Caco-2 (cell line): ENCODE measurements at regions not wholly inside any gene's neighbourhood (a gene's known extent, or its start where the extent isn't known, plus 50 kb on each side); places are given as distances from the start of the nearest gene placed in this dataset.

ENCODE experiments used
- BruUV-seq: library from RNA; stranded (reverse); fragments of 400-500 nt; replicated peaks from 2 replicates; lab custom pipeline; 2021; lab: Mats Ljungman, UMichigan
- CTCF ChIA-PET: fragments of 300-600 bp; sonication (Branson Sonifier 250); formaldehyde crosslinking; loops from one replicate; lab custom pipeline; 2022; ENCODE audit warnings: antibody characterized with exemption; lab: Charles Lee
- POLR2A ChIA-PET: fragments of 300-600 bp; sonication (Branson Sonifier 250); formaldehyde crosslinking; loops from one replicate; lab custom pipeline; 2022; ENCODE audit warnings: antibody characterized with exemption; lab: Charles Lee
- DNase-seq, 2 experiments: peaks; one replicate each; pipeline versions ENCODE4 v3.0.0 to v3.0.0-alpha.2; 2020 to 2022
- H3K27me3 ChIP-seq: replicated peaks from 2 replicates; pipeline ENCODE4 v1.6.0; 2011; ENCODE audit warnings: low read length; ENCODE audit not compliant: control insufficient read depth, insufficient read depth
- H3K36me3 ChIP-seq: 2 replicates; pipeline ENCODE4 v1.5.1; 2011; ENCODE audit warnings: low read length; ENCODE audit not compliant: control insufficient read depth, insufficient read depth
- H3K4me1 ChIP-seq: fragments of 250-450 bp; sonication (Bioruptor Pico); 2 replicates; pipeline ENCODE4 v1.5.1; 2020; ENCODE audit warnings: mild to moderate bottlenecking
- H3K4me3 ChIP-seq: 2 replicates; pipeline ENCODE4 v1.5.1; 2011; ENCODE audit warnings: low read depth, mild to moderate bottlenecking, control low read depth, low read length
- H3K9me3 ChIP-seq: fragments of 250-450 bp; sonication (Bioruptor Pico); 2 replicates; pipeline ENCODE4 v1.5.1; 2020; ENCODE audit warnings: mild to moderate bottlenecking, moderate library complexity
- H3K27ac Mint-ChIP-seq: one replicate; pipeline ENCODE4 v1.8.0; 2022; ENCODE audit warnings: mixed read lengths; ENCODE audit not compliant: unreplicated experiment
- H3K27me3 Mint-ChIP-seq: one replicate; pipeline ENCODE4 v1.8.0; 2022; ENCODE audit warnings: mixed read lengths; ENCODE audit not compliant: insufficient read depth, unreplicated experiment
- H3K36me3 Mint-ChIP-seq: one replicate; pipeline ENCODE4 v1.8.0; 2022; ENCODE audit warnings: mild to moderate bottlenecking, mixed read lengths; ENCODE audit not compliant: insufficient read depth, unreplicated experiment
- H3K4me1 Mint-ChIP-seq: one replicate; pipeline ENCODE4 v1.8.0; 2022; ENCODE audit warnings: low read depth, mixed read lengths; ENCODE audit not compliant: unreplicated experiment
- H3K4me3 Mint-ChIP-seq: one replicate; pipeline ENCODE4 v1.8.0; 2022; ENCODE audit warnings: mild to moderate bottlenecking, moderate library complexity, mixed read lengths; ENCODE audit not compliant: unreplicated experiment
- H3K9me3 Mint-ChIP-seq: one replicate; pipeline ENCODE4 v1.8.0; 2022; ENCODE audit warnings: mixed read lengths; ENCODE audit not compliant: unreplicated experiment
- CTCF ChIP-seq, 2 experiments: fragments of 200-600 bp in 1 of 2; IDR thresholded peaks; 1 replicate in 1 of 2; 2 replicates in 1 of 2; pipeline versions ENCODE4 v1.5.1 to v1.8.0; 2011 to 2022; ENCODE audit warnings: antibody characterized with exemption in 1 of 2, control low read depth in 1 of 2, inconsistent platforms in 1 of 2, low read depth in 1 of 2, low read length in 1 of 2, mild to moderate bottlenecking in 1 of 2, moderate library complexity in 1 of 2; ENCODE audit not compliant: insufficient read depth in 1 of 2, severe bottlenecking in 1 of 2, unreplicated experiment in 1 of 2
- intact Hi-C: fragments of 100-400 bp; cut with micrococcal nuclease; formaldehyde crosslinking; loops from one replicate; pipeline ENCODE4 v1.10.0; 2022; ENCODE audit not compliant: unreplicated experiment

- POLR2A ChIA-PET: no interaction called here
Measured at GRCh38 chr1:228955691-228956090, 220.4 kb downstream of the RHOU start.

GRCh38 chr1:228956864-228957263 lies 221.6 kb downstream of the RHOU start:
- Histone ChIP-seq H3K4me3 (no peak overlapping the region), H3K9me3 (no peaks in the 10 kb centered on the region), H3K4me1 (peaks cover 30% of the 10 kb centered on the region), H3K27me3 (no peaks in the 10 kb centered on the region), H3K36me3 (no peaks in the 10 kb centered on the region)
- CTCF ChIA-PET: no interaction called here
- Mint-ChIP-seq H3K27me3 (no peaks in the 10 kb centered on the region), H3K27ac (no peak overlapping the region), H3K9me3 (no peaks in the 10 kb centered on the region), H3K4me1 (peaks cover 18% of the 10 kb centered on the region), H3K36me3 (no peaks in the 10 kb centered on the region), H3K4me3 (no peak overlapping the region)
- DNase-seq: no peak
- no peak for TF ChIP-seq CTCF (IDR thresholded peaks at IDR 0.05; ENCODE audit: insufficient read depth in 1 of 2, low read depth in 1 of 2, low read length in 1 of 2, severe bottlenecking in 1 of 2, unreplicated experiment in 1 of 2)
- intact Hi-C loops: no loop called here
- BruUV-seq: no TSS peak
- POLR2A ChIA-PET: no interaction called here

More at GRCh38 chr1:228955691-228956090, 220.4 kb downstream of the RHOU start:
- no peaks in the 10 kb centered on the region for H3K36me3 ChIP-seq
- no peaks in the 10 kb centered on the region for H3K36me3 Mint-ChIP-seq
- H3K4me1 ChIP-seq: peaks cover 30% of the 10 kb centered on the region
- H3K9me3 Mint-ChIP-seq: no peaks in the 10 kb centered on the region
- no peak for DNase-seq
- no TSS peak for BruUV-seq
- H3K4me1 Mint-ChIP-seq: peaks cover 18% of the 10 kb centered on the region
- no peak overlapping the region for H3K27ac Mint-ChIP-seq
- no peaks in the 10 kb centered on the region for H3K27me3 Mint-ChIP-seq
- no peak for TF ChIP-seq CTCF (IDR thresholded peaks at IDR 0.05; ENCODE audit: insufficient read depth in 1 of 2, low read depth in 1 of 2, low read length in 1 of 2, severe bottlenecking in 1 of 2, unreplicated experiment in 1 of 2)
- H3K27me3 ChIP-seq: no peaks in the 10 kb centered on the region
- no peak overlapping the region for H3K4me3 ChIP-seq
- H3K4me3 Mint-ChIP-seq: no peak overlapping the region
- CTCF ChIA-PET: no interaction called here
- intact Hi-C loops: no loop called here
- H3K9me3 ChIP-seq: no peaks in the 10 kb centered on the region

GRCh38 chr1:228957535-228957934 lies 222.3 kb downstream of the RHOU start:
- H3K4me3 ChIP-seq: no peak overlapping the region
- H3K4me1 Mint-ChIP-seq: peaks cover 18% of the 10 kb centered on the region
- TF ChIP-seq CTCF (IDR thresholded peaks at IDR 0.05; ENCODE audit: insufficient read depth in 1 of 2, low read depth in 1 of 2, low read length in 1 of 2, severe bottlenecking in 1 of 2, unreplicated experiment in 1 of 2): no peak
- ChIA-PET CTCF (no interaction called here), POLR2A (no interaction called here)
- intact Hi-C loops: no loop called here
- peaks cover 30% of the 10 kb centered on the region for H3K4me1 ChIP-seq
- H3K27ac Mint-ChIP-seq: no peak overlapping the region
- H3K9me3 ChIP-seq: no peaks in the 10 kb centered on the region
- H3K9me3 Mint-ChIP-seq: no peaks in the 10 kb centered on the region
- no peak for DNase-seq
- H3K36me3 ChIP-seq: no peaks in the 10 kb centered on the region
- BruUV-seq: no TSS peak
- H3K27me3 Mint-ChIP-seq: no peaks in the 10 kb centered on the region
- no peaks in the 10 kb centered on the region for H3K36me3 Mint-ChIP-seq
- no peak overlapping the region for H3K4me3 Mint-ChIP-seq
- no peaks in the 10 kb centered on the region for H3K27me3 ChIP-seq
